Liver (tissue), 8 donors: ENCODE measurements at regions not wholly inside any gene's neighbourhood (a gene's known extent, or its start where the extent isn't known, plus 50 kb on each side); places are given as distances from the start of the nearest gene placed in this dataset.

ENCODE experiments used
- DNase-seq: peaks from one replicate; pipeline ENCODE4 v3.0.0-alpha.2; 2017; ENCODE audit warnings: low spot score
- H3K27ac ChIP-seq, 2 donors: one replicate each; pipeline ENCODE4 v1.7.0; 2013; ENCODE audit warnings: inconsistent platforms in 2 of 2, low read length in 2 of 2, control low read depth in 1 of 2, low read depth in 1 of 2, mild to moderate bottlenecking in 1 of 2
- H3K27me3 ChIP-seq, 4 donors: one replicate each; pipeline versions ENCODE4 v1.6.1 to v1.7.0; 2013; ENCODE audit warnings: low read length in 3 of 4, inconsistent platforms in 1 of 4, mild to moderate bottlenecking in 1 of 4, moderate library complexity in 1 of 4; ENCODE audit not compliant: control insufficient read depth in 4 of 4, insufficient read depth in 4 of 4
- H3K36me3 ChIP-seq, 4 donors: one replicate each; pipeline versions ENCODE4 v1.6.1 to v1.7.0; 2013; ENCODE audit warnings: low read length in 3 of 4, mild to moderate bottlenecking in 3 of 4, low read depth in 1 of 4, moderate library complexity in 1 of 4; ENCODE audit not compliant: control insufficient read depth in 4 of 4, insufficient read depth in 3 of 4
- H3K4me1 ChIP-seq, 4 donors: one replicate each; pipeline versions ENCODE4 v1.6.1 to v1.7.0; 2013; ENCODE audit warnings: low read length in 3 of 4, mild to moderate bottlenecking in 3 of 4, moderate library complexity in 1 of 4; ENCODE audit not compliant: control insufficient read depth in 4 of 4, insufficient read depth in 4 of 4
- H3K4me3 ChIP-seq, 3 donors: one replicate each; pipeline versions ENCODE4 v1.6.1 to v1.7.0; 2013; ENCODE audit warnings: low read length in 3 of 3, control low read depth in 1 of 3, low read depth in 1 of 3, mild to moderate bottlenecking in 1 of 3
- H3K9ac ChIP-seq, 2 donors: one replicate each; pipeline ENCODE4 v1.7.0; 2013; ENCODE audit warnings: low read length in 2 of 2, mild to moderate bottlenecking in 2 of 2, moderate library complexity in 2 of 2, control low read depth in 1 of 2, low read depth in 1 of 2
- H3K9me3 ChIP-seq, 4 donors: one replicate each; pipeline versions ENCODE4 v1.6.1 to v1.7.0; 2013; ENCODE audit warnings: low read length in 3 of 4; ENCODE audit not compliant: control insufficient read depth in 4 of 4
- ATF3 ChIP-seq: IDR thresholded peaks from 2 replicates; pipeline ENCODE4 v1.6.1; 2016; ENCODE audit warnings: antibody characterized with exemption
- EGR1 ChIP-seq, 2 donors: IDR thresholded peaks; 2 replicates each; pipeline ENCODE4 v1.6.1; 2016 to 2018; ENCODE audit warnings: antibody characterized with exemption in 2 of 2, low read depth in 2 of 2
- FOXA1 ChIP-seq: IDR thresholded peaks from 2 replicates; pipeline ENCODE4 v1.6.1; 2016; ENCODE audit warnings: antibody characterized with exemption
- FOXA2 ChIP-seq: IDR thresholded peaks from 2 replicates; pipeline ENCODE4 v1.6.1; 2016; ENCODE audit warnings: antibody characterized with exemption
- GABPA ChIP-seq, 2 donors: IDR thresholded peaks in 1 of 2; conservative IDR thresholded peaks in 1 of 2; 2 replicates each; pipeline ENCODE4 v1.6.1; 2016; ENCODE audit warnings: antibody characterized with exemption in 2 of 2, mild to moderate bottlenecking in 1 of 2, moderate library complexity in 1 of 2
- HNF4A ChIP-seq, 2 donors: conservative IDR thresholded peaks; 2 replicates each; pipeline ENCODE4 v1.6.1; 2016; ENCODE audit warnings: antibody characterized with exemption in 2 of 2, mild to moderate bottlenecking in 2 of 2
- HNF4G ChIP-seq: IDR thresholded peaks from 2 replicates; pipeline ENCODE4 v1.6.1; 2016; ENCODE audit warnings: antibody characterized with exemption
- JUND ChIP-seq, 2 donors: IDR thresholded peaks; 2 replicates each; pipeline ENCODE4 v1.6.1; 2016; ENCODE audit warnings: antibody characterized with exemption in 2 of 2
- MAX ChIP-seq: IDR thresholded peaks from 2 replicates; pipeline ENCODE4 v1.6.1; 2016; ENCODE audit warnings: antibody characterized with exemption
- NR2F2 ChIP-seq: IDR thresholded peaks from 2 replicates; pipeline ENCODE4 v1.6.1; 2016; ENCODE audit warnings: antibody characterized with exemption
- RAD21 ChIP-seq, 2 donors: IDR thresholded peaks; 2 replicates each; pipeline ENCODE4 v1.6.1; 2016; ENCODE audit warnings: antibody characterized with exemption in 2 of 2, mild to moderate bottlenecking in 2 of 2
- RXRA ChIP-seq, 2 donors: IDR thresholded peaks; 2 replicates each; pipeline ENCODE4 v1.6.1; 2017 to 2018; ENCODE audit warnings: antibody characterized with exemption in 2 of 2, mild to moderate bottlenecking in 1 of 2
- SP1 ChIP-seq: IDR thresholded peaks from 2 replicates; pipeline ENCODE4 v1.6.1; 2018; ENCODE audit warnings: antibody characterized with exemption, mild to moderate bottlenecking
- TAF1 ChIP-seq: conservative IDR thresholded peaks from 2 replicates; pipeline ENCODE4 v1.6.1; 2016; ENCODE audit warnings: antibody characterized with exemption, mild to moderate bottlenecking
- YY1 ChIP-seq: IDR thresholded peaks from 2 replicates; pipeline ENCODE4 v1.6.1; 2016; ENCODE audit warnings: antibody characterized with exemption, mild to moderate bottlenecking
- WGBS: extraction: QIAGEN DNeasy Blood & Tissue Kit; methylation state at CpG from one replicate; pipeline ENCODE4 v1.1.7; 2013; 5-methylcytosine and 5-hydroxymethylcytosine counted together
- TF ChIP-seq, protein P1 (sequence below): IDR thresholded peaks from 2 replicates; pipeline ENCODE4 v1.6.1; 2016; ENCODE audit warnings: antibody characterized with exemption, mild to moderate bottlenecking
- TF ChIP-seq, protein P2 (sequence below): fragments of 150-350 bp; IDR thresholded peaks from 2 replicates; pipeline ENCODE4 v1.5.1; 2017; ENCODE audit warnings: improper control_type of control experiment, low read depth, low read length; ENCODE audit not compliant: missing input control
- donor health status: healthy.
- donor health status: healthy.
- donor health status: healthy.
- donor health status: healthy.
- donor health status: healthy.

DNA sequence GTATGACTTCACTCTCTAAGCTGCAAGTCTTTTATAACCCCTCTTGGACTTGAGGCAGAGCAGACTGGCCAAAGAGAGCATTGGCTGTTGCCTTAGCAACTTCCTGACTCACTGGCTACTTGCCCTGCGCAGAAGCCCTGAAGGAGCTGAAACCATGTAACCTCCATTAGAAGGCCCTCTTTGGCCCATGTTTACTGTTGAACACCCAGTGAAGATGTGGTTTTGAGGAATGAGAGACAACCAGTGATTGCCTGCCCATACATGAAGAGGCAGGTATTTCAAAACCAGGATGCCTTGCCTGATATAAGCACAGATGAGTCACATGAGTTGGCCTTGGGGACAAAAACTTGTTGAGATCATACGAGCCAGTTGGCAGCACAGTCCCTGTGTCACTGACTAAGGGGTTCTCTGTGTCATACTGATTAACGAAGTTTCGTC is 182.5 kb downstream of the EDN1 start:
- Histone ChIP-seq H3K4me3 (no peak overlapping the region), H3K27me3 (no peaks in the 10 kb centered on the region), H3K4me1 (peaks cover 0 to 11% (median under 1%) of the 10 kb centered on the region in 4 donors), H3K9ac (no peak overlapping the region), H3K27ac (no peak overlapping the region), H3K9me3 (no peaks in the 10 kb centered on the region), H3K36me3 (no peaks in the 10 kb centered on the region)
- TF ChIP-seq FOXA2 (no peak), TAF1 (no peak), GABPA (IDR thresholded peaks at IDR 0.05 in 1 of 2, conservative IDR thresholded peaks at IDR 0.05 in 1 of 2) (no peak), SP1 (no peak), RXRA (IDR thresholded peaks at IDR 0.05) (no peak), FOXA1 (no peak), MAX (no peak), RAD21 (IDR thresholded peaks at IDR 0.05) (no peak), JUND (IDR thresholded peaks at IDR 0.05) (no peak), HNF4A (conservative IDR thresholded peaks at IDR 0.05) (no peak)
- TF ChIP-seq, protein P1, sequence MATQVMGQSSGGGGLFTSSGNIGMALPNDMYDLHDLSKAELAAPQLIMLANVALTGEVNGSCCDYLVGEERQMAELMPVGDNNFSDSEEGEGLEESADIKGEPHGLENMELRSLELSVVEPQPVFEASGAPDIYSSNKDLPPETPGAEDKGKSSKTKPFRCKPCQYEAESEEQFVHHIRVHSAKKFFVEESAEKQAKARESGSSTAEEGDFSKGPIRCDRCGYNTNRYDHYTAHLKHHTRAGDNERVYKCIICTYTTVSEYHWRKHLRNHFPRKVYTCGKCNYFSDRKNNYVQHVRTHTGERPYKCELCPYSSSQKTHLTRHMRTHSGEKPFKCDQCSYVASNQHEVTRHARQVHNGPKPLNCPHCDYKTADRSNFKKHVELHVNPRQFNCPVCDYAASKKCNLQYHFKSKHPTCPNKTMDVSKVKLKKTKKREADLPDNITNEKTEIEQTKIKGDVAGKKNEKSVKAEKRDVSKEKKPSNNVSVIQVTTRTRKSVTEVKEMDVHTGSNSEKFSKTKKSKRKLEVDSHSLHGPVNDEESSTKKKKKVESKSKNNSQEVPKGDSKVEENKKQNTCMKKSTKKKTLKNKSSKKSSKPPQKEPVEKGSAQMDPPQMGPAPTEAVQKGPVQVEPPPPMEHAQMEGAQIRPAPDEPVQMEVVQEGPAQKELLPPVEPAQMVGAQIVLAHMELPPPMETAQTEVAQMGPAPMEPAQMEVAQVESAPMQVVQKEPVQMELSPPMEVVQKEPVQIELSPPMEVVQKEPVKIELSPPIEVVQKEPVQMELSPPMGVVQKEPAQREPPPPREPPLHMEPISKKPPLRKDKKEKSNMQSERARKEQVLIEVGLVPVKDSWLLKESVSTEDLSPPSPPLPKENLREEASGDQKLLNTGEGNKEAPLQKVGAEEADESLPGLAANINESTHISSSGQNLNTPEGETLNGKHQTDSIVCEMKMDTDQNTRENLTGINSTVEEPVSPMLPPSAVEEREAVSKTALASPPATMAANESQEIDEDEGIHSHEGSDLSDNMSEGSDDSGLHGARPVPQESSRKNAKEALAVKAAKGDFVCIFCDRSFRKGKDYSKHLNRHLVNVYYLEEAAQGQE, result no peak
- 87% methylated on average over 4 of the region's 4 CpGs for WGBS
- no peak for DNase-seq

DNA sequence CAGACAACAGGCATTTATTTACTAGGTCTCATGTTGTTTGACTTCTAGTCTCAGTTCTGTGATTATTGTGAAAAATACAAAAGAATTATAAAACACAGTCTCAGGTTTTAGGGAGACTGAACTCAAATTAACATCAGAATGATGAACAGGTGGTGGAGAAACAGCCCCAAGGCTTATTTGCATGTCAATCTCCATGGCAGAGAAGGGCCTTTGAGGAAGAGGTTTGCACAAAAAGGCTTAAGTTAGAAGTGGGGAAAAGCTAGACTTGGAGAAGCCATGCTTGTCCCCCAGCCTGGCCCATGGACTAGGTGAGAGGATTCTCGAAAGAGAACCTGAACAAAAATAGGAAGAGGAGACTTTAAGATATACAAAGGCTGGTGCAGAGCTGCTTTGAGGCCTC is 183.3 kb downstream of the EDN1 start:
- no peaks in the 10 kb centered on the region for H3K27me3 ChIP-seq
- no peaks in the 10 kb centered on the region for H3K9me3 ChIP-seq
- DNase-seq, result no peak
- no peak overlapping the region for H3K9ac ChIP-seq
- TF ChIP-seq EGR1 (IDR thresholded peaks at IDR 0.05; ENCODE audit: low read depth in 2 of 2) (no peak), JUND (IDR thresholded peaks at IDR 0.05) (no peak), HNF4G (no peak), RXRA (IDR thresholded peaks at IDR 0.05) (no peak), NR2F2 (no peak), YY1 (no peak), SP1 (no peak), FOXA1 (no peak), ATF3 (no peak), TAF1 (no peak), FOXA2 (no peak), MAX (no peak)
- TF ChIP-seq, protein P2, sequence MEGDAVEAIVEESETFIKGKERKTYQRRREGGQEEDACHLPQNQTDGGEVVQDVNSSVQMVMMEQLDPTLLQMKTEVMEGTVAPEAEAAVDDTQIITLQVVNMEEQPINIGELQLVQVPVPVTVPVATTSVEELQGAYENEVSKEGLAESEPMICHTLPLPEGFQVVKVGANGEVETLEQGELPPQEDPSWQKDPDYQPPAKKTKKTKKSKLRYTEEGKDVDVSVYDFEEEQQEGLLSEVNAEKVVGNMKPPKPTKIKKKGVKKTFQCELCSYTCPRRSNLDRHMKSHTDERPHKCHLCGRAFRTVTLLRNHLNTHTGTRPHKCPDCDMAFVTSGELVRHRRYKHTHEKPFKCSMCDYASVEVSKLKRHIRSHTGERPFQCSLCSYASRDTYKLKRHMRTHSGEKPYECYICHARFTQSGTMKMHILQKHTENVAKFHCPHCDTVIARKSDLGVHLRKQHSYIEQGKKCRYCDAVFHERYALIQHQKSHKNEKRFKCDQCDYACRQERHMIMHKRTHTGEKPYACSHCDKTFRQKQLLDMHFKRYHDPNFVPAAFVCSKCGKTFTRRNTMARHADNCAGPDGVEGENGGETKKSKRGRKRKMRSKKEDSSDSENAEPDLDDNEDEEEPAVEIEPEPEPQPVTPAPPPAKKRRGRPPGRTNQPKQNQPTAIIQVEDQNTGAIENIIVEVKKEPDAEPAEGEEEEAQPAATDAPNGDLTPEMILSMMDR, result no peak
- H3K4me3 ChIP-seq, result no peak overlapping the region
- H3K36me3 ChIP-seq, result no peaks in the 10 kb centered on the region
- 89% methylated on average over 1 of the region's 1 CpG for WGBS
- H3K4me1 ChIP-seq, result peaks cover 0 to 11% (median under 1%) of the 10 kb centered on the region in 4 donors
- H3K27ac ChIP-seq, result no peak overlapping the region
